GM13977 (cell line): ENCODE measurements at regions not wholly inside any gene's neighbourhood (a gene's known extent, or its start where the extent isn't known, plus 50 kb on each side); places are given as distances from the start of the nearest gene placed in this dataset.

Source experiments
- DNase-seq: peaks from one replicate; pipeline ENCODE4 v3.0.0; 2012; ENCODE audit warnings: low spot score
- CTCF ChIP-seq: IDR thresholded peaks from 2 replicates; pipeline ENCODE4 v1.5.1; 2012; ENCODE audit warnings: mild to moderate bottlenecking, control low read depth; ENCODE audit not compliant: insufficient read depth; ENCODE audit errors: extremely low read depth, missing control alignments
- in situ Hi-C: fragments of 300-500 bp; cut with MboI; formaldehyde crosslinking; loops from one replicate; pipeline ENCODE4 v1.12.0; 2022; ENCODE audit warnings: low sequenced_read_pairs, low pct_unique_long_range_greater_than_20kb, mixed read lengths, inconsistent platforms; ENCODE audit not compliant: unreplicated experiment

GRCh38 chr13:91264484-91264883 lies 83.0 kb upstream of the MIR17HG start:
- TF ChIP-seq CTCF = no peak
- DNase-seq = no peak
- in situ Hi-C loops = no loop called here

- no peak for TF ChIP-seq CTCF
- in situ Hi-C loops = no loop called here
- DNase-seq = no peak
Observed at GRCh38 chr13:91269237-91269636, 78.2 kb upstream of the MIR17HG start.

GRCh38 chr13:91270031-91270430 lies 77.5 kb upstream of the MIR17HG start:
- DNase-seq = no peak
- in situ Hi-C loops = no loop called here
- no peak for TF ChIP-seq CTCF

- in situ Hi-C loops = no loop called here
- DNase-seq = no peak
- TF ChIP-seq CTCF = no peak
Observed at GRCh38 chr13:91272235-91272777, 75.2 kb upstream of the MIR17HG start.

- no peak for DNase-seq
- in situ Hi-C loops = no loop called here
- no peak for TF ChIP-seq CTCF
Observed at GRCh38 chr13:91273675-91274074, 73.8 kb upstream of the MIR17HG start.

- DNase-seq = no peak
Observed at GRCh38 chr13:91277013-91277676, 70.3 kb upstream of the MIR17HG start.

More at GRCh38 chr13:91277013-91277676, 70.3 kb upstream of the MIR17HG start:
- in situ Hi-C loops = no loop called here
- TF ChIP-seq CTCF = no peak
